Mesenchymal stem cell (in vitro differentiated cells and primary cell): ENCODE measurements at regions not wholly inside any gene's neighbourhood (a gene's known extent, or its start where the extent isn't known, plus 50 kb on each side); places are given as distances from the start of the nearest gene placed in this dataset.

Source experiments
- DNase-seq: peaks from one replicate; pipeline ENCODE4 v3.0.0-alpha.2; 2013
- H2AFZ ChIP-seq: one replicate; pipeline ENCODE4 v1.6.1; 2013; ENCODE audit warnings: low read depth, mild to moderate bottlenecking, control low read depth, inconsistent platforms, low read length, moderate library complexity
- H2AK5ac ChIP-seq: 2 replicates; pipeline ENCODE4 v1.6.1; 2013; ENCODE audit warnings: low read length, moderate library complexity, mild to moderate bottlenecking, inconsistent platforms; ENCODE audit not compliant: severe bottlenecking
- H2BK120ac ChIP-seq: one replicate; pipeline ENCODE4 v1.6.1; 2013; ENCODE audit warnings: low read depth, mild to moderate bottlenecking, inconsistent platforms, low read length, moderate library complexity
- H2BK12ac ChIP-seq, 2 experiments: one replicate each; pipeline ENCODE4 v1.6.1; 2013; ENCODE audit warnings: inconsistent platforms in 2 of 2, low read length in 2 of 2, mild to moderate bottlenecking in 2 of 2, moderate library complexity in 2 of 2, control low read depth in 1 of 2
- H2BK15ac ChIP-seq: one replicate; pipeline ENCODE4 v1.6.1; 2013; ENCODE audit warnings: mild to moderate bottlenecking, low read depth, inconsistent platforms; ENCODE audit not compliant: poor library complexity, severe bottlenecking
- H2BK5ac ChIP-seq: 2 replicates; pipeline ENCODE4 v1.6.1; 2013; ENCODE audit warnings: low read depth, mild to moderate bottlenecking, low read length, control low read depth, inconsistent platforms; ENCODE audit not compliant: poor library complexity, severe bottlenecking
- H3K14ac ChIP-seq, 2 experiments: one replicate each; pipeline ENCODE4 v1.6.1; 2013; ENCODE audit warnings: inconsistent platforms in 2 of 2, low read length in 2 of 2, control low read depth in 1 of 2, mild to moderate bottlenecking in 1 of 2, moderate library complexity in 1 of 2
- H3K18ac ChIP-seq, 2 experiments: one replicate each; pipeline ENCODE4 v1.6.1; 2013; ENCODE audit warnings: inconsistent platforms in 2 of 2, low read length in 2 of 2, control low read depth in 1 of 2, low read depth in 1 of 2, mild to moderate bottlenecking in 1 of 2
- H3K23ac ChIP-seq, 2 experiments: one replicate each; pipeline ENCODE4 v1.6.1; 2013; ENCODE audit warnings: inconsistent platforms in 2 of 2, low read length in 2 of 2, mild to moderate bottlenecking in 2 of 2, moderate library complexity in 2 of 2, control low read depth in 1 of 2
- H3K27ac ChIP-seq: 2 replicates; pipeline ENCODE4 v1.5.1; 2013; ENCODE audit warnings: mild to moderate bottlenecking, moderate library complexity, low read length, control low read depth, inconsistent platforms; ENCODE audit not compliant: poor library complexity, severe bottlenecking
- H3K27me3 ChIP-seq, 2 experiments: 2 replicates each; pipeline versions ENCODE4 v1.6.1 to v1.7.0; 2013; ENCODE audit warnings: low read length in 2 of 2, mild to moderate bottlenecking in 2 of 2, moderate library complexity in 2 of 2, control low read depth in 1 of 2, inconsistent platforms in 1 of 2; ENCODE audit not compliant: control insufficient read depth in 1 of 2, insufficient read depth in 1 of 2
- H3K36me3 ChIP-seq, 2 experiments: 2 replicates each; pipeline versions ENCODE4 v1.6.1 to v1.7.0; 2013; ENCODE audit warnings: low read length in 2 of 2, control low read depth in 1 of 2, inconsistent platforms in 1 of 2, low read depth in 1 of 2, mild to moderate bottlenecking in 1 of 2; ENCODE audit not compliant: insufficient read depth in 2 of 2, control insufficient read depth in 1 of 2
- H3K4ac ChIP-seq, 2 experiments: one replicate each; pipeline ENCODE4 v1.6.1; 2013; ENCODE audit warnings: inconsistent platforms in 2 of 2, low read length in 2 of 2, mild to moderate bottlenecking in 2 of 2, moderate library complexity in 2 of 2, control low read depth in 1 of 2, low read depth in 1 of 2
- H3K4me1 ChIP-seq: 2 replicates; pipeline ENCODE4 v1.6.1; 2013; ENCODE audit warnings: low read depth, low read length, control low read depth; ENCODE audit not compliant: control insufficient read depth, insufficient read depth
- H3K4me2 ChIP-seq: 2 replicates; pipeline ENCODE4 v1.6.1; 2013; ENCODE audit warnings: low read length, mild to moderate bottlenecking, inconsistent platforms; ENCODE audit not compliant: poor library complexity, severe bottlenecking
- H3K4me3 ChIP-seq, 2 experiments: 2 replicates each; pipeline versions ENCODE4 v1.5.1 to v1.7.0; 2013; ENCODE audit warnings: low read length in 2 of 2, mild to moderate bottlenecking in 2 of 2, control low read depth in 1 of 2, low read depth in 1 of 2; ENCODE audit not compliant: insufficient read depth in 1 of 2
- H3K79me1 ChIP-seq: replicated peaks from 2 replicates; pipeline ENCODE4 v1.6.1; 2013; ENCODE audit warnings: mild to moderate bottlenecking, control low read depth, low read length, inconsistent platforms; ENCODE audit not compliant: poor library complexity, severe bottlenecking
- H3K9ac ChIP-seq: 2 replicates; pipeline ENCODE4 v1.7.0; 2013; ENCODE audit warnings: mild to moderate bottlenecking, low read length, moderate library complexity
- H3K9me3 ChIP-seq: 2 replicates; pipeline ENCODE4 v1.7.0; 2013; ENCODE audit warnings: mild to moderate bottlenecking, low read length; ENCODE audit not compliant: control insufficient read depth
- H4K8ac ChIP-seq: one replicate; pipeline ENCODE4 v1.6.1; 2013; ENCODE audit warnings: inconsistent platforms, mild to moderate bottlenecking, low read length, moderate library complexity
- H4K91ac ChIP-seq: one replicate; pipeline ENCODE4 v1.6.1; 2013; ENCODE audit warnings: mild to moderate bottlenecking, low read length, inconsistent platforms
- WGBS: methylation state at CpG from one replicate; pipeline ENCODE4 v1.1.7; 2013; ENCODE audit warnings: mixed read lengths; 5-methylcytosine and 5-hydroxymethylcytosine counted together

GRCh38 chr6:9647599-9647998 lies 767.3 kb downstream of the TFAP2A start:
- no peak overlapping the region for H3K18ac ChIP-seq
- no peak overlapping the region for H3K9ac ChIP-seq
- no peak overlapping the region for H2BK12ac ChIP-seq
- no peak overlapping the region for H4K91ac ChIP-seq
- WGBS, result 51% methylated on average over 1 of the region's 1 CpG
- H3K4me1 ChIP-seq, result no peaks in the 10 kb centered on the region
- no peaks in the 10 kb centered on the region for H3K27me3 ChIP-seq
- H2BK120ac ChIP-seq, result no peak overlapping the region
- no peak overlapping the region for H2AK5ac ChIP-seq
- H3K9me3 ChIP-seq, result no peaks in the 10 kb centered on the region
- H3K79me1 ChIP-seq, result no peaks in the 10 kb centered on the region
- no peak overlapping the region for H3K4ac ChIP-seq
- H3K36me3 ChIP-seq, result no peaks in the 10 kb centered on the region
- no peak for DNase-seq
- H2BK5ac ChIP-seq, result no peak overlapping the region
- no peak overlapping the region for H4K8ac ChIP-seq
- H2AFZ ChIP-seq, result no peak overlapping the region
- no peak overlapping the region for H3K4me2 ChIP-seq
- peak overlapping the region; percentile 14 for H3K27ac ChIP-seq
- H3K4me3 ChIP-seq, result no peak overlapping the region
- no peak overlapping the region for H2BK15ac ChIP-seq
- H3K23ac ChIP-seq, result no peak overlapping the region
- H3K14ac ChIP-seq, result no peak overlapping the region

- DNase-seq, result no peak
- Histone ChIP-seq H3K4me2 (no peak overlapping the region), H2BK12ac (no peak overlapping the region), H3K79me1 (no peaks in the 10 kb centered on the region), H3K23ac (no peak overlapping the region), H3K36me3 (no peaks in the 10 kb centered on the region), H2BK15ac (no peak overlapping the region), H3K4me1 (no peaks in the 10 kb centered on the region), H3K27me3 (no peaks in the 10 kb centered on the region), H4K91ac (no peak overlapping the region), H4K8ac (no peak overlapping the region), H3K14ac (no peak overlapping the region), H3K9me3 (peaks cover 2% of the 10 kb centered on the region), H2AK5ac (no peak overlapping the region), H3K18ac (no peak overlapping the region), H2AFZ (no peak overlapping the region), H3K4me3 (no peak overlapping the region), H3K27ac (peak overlapping the region; percentile 12), H3K9ac (no peak overlapping the region), H2BK120ac (no peak overlapping the region), H3K4ac (no peak overlapping the region), H2BK5ac (no peak overlapping the region)
These were observed 767.8 kb downstream of the TFAP2A start for GRCh38 chr6:9647071-9647445.

DNA sequence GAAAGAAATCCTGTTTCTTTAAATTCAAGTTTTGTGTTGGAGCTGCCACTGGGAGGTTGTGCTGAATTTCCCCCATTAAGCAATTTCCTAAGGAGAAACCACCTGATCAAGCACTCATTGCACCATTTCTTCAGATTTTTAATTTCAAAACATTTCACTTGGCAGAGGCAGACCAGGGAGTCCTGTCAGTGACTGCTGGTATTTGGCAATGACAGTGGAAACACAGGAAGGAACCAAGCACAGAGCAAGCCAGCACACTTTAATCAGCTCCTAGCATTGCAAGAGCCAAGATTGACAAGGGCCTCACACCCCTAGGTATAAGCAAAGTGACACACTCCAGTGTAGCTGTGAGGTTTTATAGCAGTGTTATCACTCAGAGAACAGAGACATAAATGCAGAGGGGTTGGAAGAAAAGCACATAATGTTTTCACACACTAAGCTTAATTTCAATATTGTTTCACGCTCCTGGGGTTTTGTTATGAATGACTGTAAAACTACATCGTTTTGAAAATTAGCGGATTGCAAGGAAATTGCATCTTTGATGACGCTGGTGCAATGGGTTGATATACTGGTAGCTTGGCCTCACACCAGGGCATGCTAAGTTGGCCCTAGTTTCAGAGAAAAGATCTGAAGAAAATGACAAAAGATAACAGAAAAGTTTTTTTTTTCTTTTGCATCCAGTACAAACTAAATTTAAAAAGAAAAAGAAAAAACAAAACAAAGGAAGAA lies 768.4 kb downstream of the TFAP2A start:
- Histone ChIP-seq H3K4me3 (no peak overlapping the region), H4K8ac (no peak overlapping the region), H3K18ac (no peak overlapping the region), H3K36me3 (no peaks in the 10 kb centered on the region), H3K4me1 (no peaks in the 10 kb centered on the region), H3K14ac (no peak overlapping the region), H2BK5ac (no peak overlapping the region), H2BK15ac (no peak overlapping the region), H4K91ac (no peak overlapping the region), H2BK12ac (no peak overlapping the region), H3K79me1 (no peaks in the 10 kb centered on the region), H2AK5ac (no peak overlapping the region), H3K27me3 (no peaks in the 10 kb centered on the region), H3K4me2 (no peak overlapping the region), H3K9me3 (peaks cover 3% of the 10 kb centered on the region), H3K9ac (no peak overlapping the region), H2AFZ (no peak overlapping the region), H2BK120ac (no peak overlapping the region), H3K27ac (no peak overlapping the region), H3K4ac (no peak overlapping the region), H3K23ac (no peak overlapping the region)
- DNase-seq, result peak; percentile 17
- 92% methylated on average over 4 of the region's 4 CpGs for WGBS

DNA sequence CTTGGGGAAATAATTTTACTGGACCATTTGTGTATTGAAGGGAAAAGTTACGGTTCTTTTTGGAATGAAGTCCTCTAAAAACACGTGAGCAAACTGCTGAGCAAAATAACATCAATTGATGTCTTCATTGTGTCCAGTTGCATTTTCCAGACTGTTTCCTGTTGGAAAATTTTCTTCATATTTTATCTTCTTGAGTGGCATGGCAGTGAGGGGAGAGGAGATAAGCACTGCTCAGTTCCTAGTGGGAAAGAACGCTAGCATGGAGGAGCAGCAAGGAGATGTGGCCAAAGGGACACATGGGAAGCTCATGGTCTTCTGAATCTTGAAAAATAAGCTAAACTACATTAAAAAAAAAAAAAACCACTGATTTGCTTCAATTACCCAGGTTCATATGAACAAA lies 776.0 kb downstream of the TFAP2A start:
- Histone ChIP-seq H3K27me3 (no peaks in the 10 kb centered on the region), H3K36me3 (no peaks in the 10 kb centered on the region), H4K8ac (no peak overlapping the region), H4K91ac (no peak overlapping the region), H3K4me3 (no peak overlapping the region), H3K9ac (no peak overlapping the region), H3K18ac (no peak overlapping the region), H3K4ac (no peak overlapping the region), H2BK15ac (no peak overlapping the region), H2AK5ac (no peak overlapping the region), H3K14ac (no peak overlapping the region), H3K79me1 (no peaks in the 10 kb centered on the region), H2BK120ac (no peak overlapping the region), H2BK5ac (no peak overlapping the region), H2AFZ (no peak overlapping the region), H3K4me1 (no peaks in the 10 kb centered on the region), H3K9me3 (peaks cover 7% of the 10 kb centered on the region), H3K4me2 (no peak overlapping the region), H3K23ac (no peak overlapping the region), H2BK12ac (no peak overlapping the region), H3K27ac (no peak overlapping the region)
- 100% methylated on average over 2 of the region's 3 CpGs for WGBS
- no peak for DNase-seq
